ENCODE measurements at regions not wholly inside any gene's neighbourhood (a gene's known extent, or its start where the extent isn't known, plus 50 kb on each side); places are given as distances from the start of the nearest gene placed in this dataset.
A peak's percentile ranks its signal among the peaks of the same experiment; 100 is the strongest.
"Not testable (repeated sequence)": the region's sequence is repeated elsewhere in the genome, so short reads cannot be mapped to it uniquely, and the experiment has no call there.

DNA sequence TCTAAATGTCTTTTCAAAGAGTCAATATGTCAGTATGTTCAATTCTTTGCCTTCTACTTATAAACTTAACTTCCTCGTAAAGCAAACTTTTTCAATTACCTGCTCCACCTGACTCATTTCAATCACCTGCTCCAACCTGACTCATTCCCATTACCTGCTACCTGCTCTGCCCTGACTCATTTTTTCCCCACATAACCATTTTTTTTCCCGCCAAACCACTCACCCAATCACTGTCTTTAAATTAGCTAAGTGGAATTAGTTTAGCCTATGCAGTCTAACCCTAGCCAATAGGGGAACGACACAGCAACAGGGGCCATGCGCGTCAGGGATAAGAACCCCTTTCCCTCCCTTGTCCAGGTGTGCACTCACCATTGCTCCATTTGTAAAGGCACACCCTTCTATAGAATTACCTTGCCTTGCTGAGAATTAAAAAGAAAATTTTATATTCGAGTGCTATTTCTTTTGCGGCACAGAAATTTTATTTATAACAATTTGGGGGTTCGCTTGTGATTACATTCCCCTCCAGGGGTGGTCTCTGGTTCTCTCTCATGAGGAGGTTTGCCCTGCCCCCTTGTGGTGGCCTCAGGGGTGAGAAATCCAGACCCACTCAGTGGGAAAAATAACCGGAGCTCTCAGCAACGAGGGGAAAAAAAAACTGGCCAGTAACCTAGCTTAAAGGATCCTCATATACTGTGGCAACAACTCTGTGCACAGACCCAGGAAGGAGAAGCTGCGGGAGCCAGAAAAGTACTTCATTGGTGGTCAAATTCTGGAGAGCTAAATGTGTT lies 193.1 kb downstream of the ZNF486 start:
- Mint-ChIP-seq H3K4me1 (peaks cover 0 to 3% (median 0%) of the 10 kb centered on the region in 3 donors), H3K27me3 (no peaks in the 10 kb centered on the region), H3K27ac (peak overlapping the region in 1 of 6 donors; percentile 4), H3K36me3 (peaks cover 0 to 7% of the 10 kb centered on the region in 2 donors), H3K9me3 (peaks cover 12 to 35% (median 21%) of the 10 kb centered on the region in 7 donors), H3K4me3 (no peak overlapping the region)
- ATAC-seq (ENCODE audit: low read depth in 2 of 2) (no peak), DNase-seq (no peak)

DNA sequence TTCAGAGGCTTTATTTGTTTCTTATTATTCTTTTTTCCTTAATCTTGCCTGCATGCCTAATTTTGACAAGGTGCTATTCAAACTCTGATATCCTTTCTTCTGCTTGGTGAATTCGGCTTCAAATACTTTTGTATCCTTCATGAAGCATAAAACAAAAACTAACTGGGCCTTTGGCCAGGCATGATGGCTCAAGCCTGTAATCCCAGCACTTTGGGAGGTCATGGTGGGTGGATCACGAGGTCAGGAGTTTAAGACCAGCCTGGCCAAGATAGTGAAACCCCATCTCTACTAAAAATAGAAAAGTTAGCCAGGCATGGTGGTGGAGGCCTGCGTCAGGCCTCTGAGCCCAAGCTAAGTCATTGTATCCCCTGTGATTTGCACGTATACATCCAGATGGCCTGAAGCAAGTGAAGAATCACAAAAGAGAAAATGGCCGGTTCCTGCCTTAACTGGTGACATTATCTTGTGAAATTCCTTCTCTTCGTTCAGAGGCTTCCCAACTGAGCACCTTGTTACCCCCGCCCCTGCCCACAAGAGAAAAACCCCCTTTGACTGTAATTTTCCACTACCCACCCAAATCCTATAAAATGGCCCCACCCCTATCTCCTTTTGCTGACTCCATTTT lies 191.9 kb downstream of the ZNF486 start:
- peaks cover 8 to 30% (median 22%) of the 10 kb centered on the region in 7 donors for H3K9me3 Mint-ChIP-seq
- not testable (repeated sequence) for H3K27ac Mint-ChIP-seq; H3K36me3 Mint-ChIP-seq; H3K4me3 Mint-ChIP-seq; H3K4me1 Mint-ChIP-seq; DNase-seq; H3K27me3 Mint-ChIP-seq; ATAC-seq (ENCODE audit: low read depth in 2 of 2)

DNA sequence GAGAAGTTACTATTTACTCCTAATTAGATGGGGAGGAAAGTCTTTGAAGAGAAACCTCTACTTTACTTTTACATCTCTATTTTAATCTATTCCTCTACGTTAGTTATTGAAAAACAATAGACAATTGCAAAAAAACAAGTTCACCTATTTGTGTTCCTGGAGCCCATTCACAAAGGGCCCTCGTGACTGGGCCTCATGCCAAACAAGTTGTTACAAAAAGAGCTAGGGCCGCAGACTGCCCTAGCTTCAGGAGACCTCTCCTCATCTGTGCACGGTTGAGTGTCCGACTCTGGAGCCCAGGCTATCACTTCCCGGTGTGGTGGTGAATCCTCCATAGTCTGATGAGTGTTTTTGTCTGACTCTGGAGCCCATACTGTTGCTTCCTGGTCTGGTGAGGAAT lies 190.9 kb downstream of the ZNF486 start:
- no peak for ATAC-seq (ENCODE audit: low read depth in 2 of 2)
- Mint-ChIP-seq H3K36me3 (peaks cover 4 to 7% of the 10 kb centered on the region in 2 donors), H3K9me3 (peaks cover 8 to 30% (median 22%) of the 10 kb centered on the region in 7 donors), H3K4me3 (no peak overlapping the region), H3K27ac (no peak overlapping the region), H3K4me1 (peaks cover 0 to 3% (median 0%) of the 10 kb centered on the region in 3 donors), H3K27me3 (no peaks in the 10 kb centered on the region)
- DNase-seq: no peak

DNA sequence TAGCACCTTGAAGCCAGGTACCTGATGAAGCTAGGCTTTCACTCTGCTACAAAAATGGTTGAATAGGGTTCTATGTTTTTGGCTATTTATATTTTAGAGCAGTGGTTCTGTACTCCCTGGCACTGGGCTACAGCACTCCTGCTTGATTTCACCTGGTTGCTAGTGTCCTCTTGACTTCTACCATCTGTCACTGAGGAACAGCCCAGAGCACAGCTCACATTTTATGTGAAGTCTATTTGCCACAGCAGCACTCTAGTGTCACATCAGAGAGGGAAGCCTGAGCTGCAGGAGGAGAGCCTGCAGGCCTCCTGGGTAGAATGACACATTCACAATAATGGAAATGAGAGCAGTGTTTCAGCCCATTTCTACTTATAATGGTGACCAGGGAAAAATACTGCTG lies 184.2 kb downstream of the ZNF486 start:
- H3K36me3 Mint-ChIP-seq: peaks cover 2 to 4% of the 10 kb centered on the region in 2 donors

DNA sequence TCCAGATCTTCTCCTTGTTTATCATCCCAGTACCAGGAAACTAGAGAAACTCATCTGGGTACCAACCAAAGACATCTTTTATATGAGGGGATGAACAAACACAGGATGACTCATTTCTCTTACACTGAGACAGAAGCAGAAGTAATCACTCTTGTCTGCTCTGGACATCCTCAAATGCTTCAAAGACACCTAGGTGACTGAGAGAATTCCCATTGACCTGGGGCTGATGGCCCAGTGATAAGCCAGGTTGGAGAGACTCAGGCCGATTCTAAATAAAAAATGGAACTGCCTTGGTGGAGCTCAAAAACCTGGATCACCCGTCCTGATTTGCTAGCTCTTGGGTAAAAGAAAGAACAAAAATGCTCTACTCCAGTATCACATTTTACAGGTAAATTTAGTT lies 182.2 kb downstream of the ZNF486 start:
- DNase-seq (no peak), ATAC-seq (ENCODE audit: low read depth in 2 of 2) (no peak)
- Mint-ChIP-seq H3K36me3 (no peaks in the 10 kb centered on the region), H3K27ac (no peak overlapping the region), H3K4me3 (no peak overlapping the region), H3K27me3 (no peaks in the 10 kb centered on the region), H3K4me1 (no peaks in the 10 kb centered on the region), H3K9me3 (peaks cover 0 to 3% (median 0%) of the 10 kb centered on the region in 7 donors)

More for the DNA sequence above, 184.2 kb downstream of the ZNF486 start:
- Mint-ChIP-seq H3K4me1 (no peaks in the 10 kb centered on the region), H3K4me3 (no peak overlapping the region), H3K27me3 (no peaks in the 10 kb centered on the region), H3K9me3 (peaks cover 0 to 18% (median 4%) of the 10 kb centered on the region in 7 donors), H3K27ac (no peak overlapping the region)
- DNase-seq (no peak), ATAC-seq (ENCODE audit: low read depth in 2 of 2) (no peak)

DNA sequence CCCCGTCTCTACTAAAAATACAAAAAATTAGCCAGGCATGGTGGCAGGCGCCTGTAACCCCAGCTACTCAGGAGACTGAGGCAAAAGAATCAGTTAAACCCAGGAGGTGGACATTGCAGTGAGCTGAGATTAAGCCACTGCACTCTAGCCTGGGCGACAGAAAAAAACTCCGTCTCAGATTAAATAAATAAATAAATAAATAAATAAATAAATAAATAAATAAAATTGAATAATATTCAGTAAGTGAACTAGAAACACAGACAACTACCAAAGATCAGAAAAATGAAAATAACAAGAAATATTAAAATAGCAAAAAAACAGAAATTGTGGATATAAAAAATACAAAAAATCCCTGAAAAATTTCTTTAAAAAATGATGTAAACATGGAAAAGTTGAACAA lies 172.4 kb downstream of the ZNF486 start:
- H3K27me3 Mint-ChIP-seq: peaks cover 0 to 3% (median 0%) of the 10 kb centered on the region in 3 donors
- H3K27ac Mint-ChIP-seq: no peak overlapping the region
- ATAC-seq (ENCODE audit: low read depth in 2 of 2): no peak
- H3K4me1 Mint-ChIP-seq: no peaks in the 10 kb centered on the region
- no peak overlapping the region for H3K4me3 Mint-ChIP-seq
- DNase-seq: no peak
- H3K9me3 Mint-ChIP-seq: peaks cover 0 to 9% (median 0%) of the 10 kb centered on the region in 7 donors
- H3K36me3 Mint-ChIP-seq: peaks cover 0 to 5% of the 10 kb centered on the region in 2 donors

DNA sequence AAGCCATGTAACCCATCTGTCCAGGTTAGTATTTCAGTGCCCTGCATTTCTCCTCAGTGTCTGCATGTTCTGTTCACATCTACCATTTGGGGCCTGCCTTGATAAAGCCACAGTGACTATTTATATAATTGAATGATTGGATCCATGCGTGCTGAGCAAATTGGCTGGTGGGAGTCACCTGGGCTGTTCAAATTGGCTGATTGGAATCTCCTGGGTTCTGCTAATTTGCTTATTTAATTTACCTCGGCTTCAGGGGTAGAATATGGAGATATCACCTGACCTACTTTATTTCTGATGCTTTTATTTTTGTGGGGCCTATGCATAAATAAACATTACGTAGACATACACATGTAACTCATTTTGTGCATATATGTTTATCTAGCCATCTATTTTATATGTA lies 167.7 kb downstream of the ZNF486 start:
- DNase-seq (no peak), ATAC-seq (ENCODE audit: low read depth in 2 of 2) (no peak)
- Mint-ChIP-seq H3K4me3 (no peak overlapping the region), H3K27me3 (peaks cover 0 to 3% (median 0%) of the 10 kb centered on the region in 3 donors), H3K9me3 (peaks cover 0 to 13% (median 4%) of the 10 kb centered on the region in 7 donors), H3K36me3 (peaks cover 0 to 5% of the 10 kb centered on the region in 2 donors), H3K4me1 (no peaks in the 10 kb centered on the region), H3K27ac (no peak overlapping the region)

DNA sequence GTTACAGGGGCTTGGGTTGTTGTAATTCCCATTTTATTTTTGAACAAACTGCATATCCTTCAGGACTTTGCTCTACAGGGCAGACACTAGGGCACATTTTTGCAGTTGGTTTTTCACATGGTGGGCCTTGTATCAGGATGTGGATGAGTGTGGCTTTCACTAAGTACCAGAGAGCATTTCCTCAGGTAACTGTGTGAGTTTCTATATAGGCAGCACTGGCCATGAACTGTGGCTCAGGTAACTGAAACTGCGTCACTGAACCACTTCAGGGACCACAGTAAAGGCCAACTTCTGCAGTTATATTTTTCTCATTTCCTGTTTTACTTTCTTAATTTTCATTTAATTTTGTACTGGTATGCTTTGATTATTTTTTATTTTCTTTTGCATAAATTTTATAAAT lies 166.5 kb downstream of the ZNF486 start:
- Mint-ChIP-seq H3K36me3 (peaks cover 0 to 5% of the 10 kb centered on the region in 2 donors), H3K4me1 (no peaks in the 10 kb centered on the region), H3K27me3 (peaks cover 0 to 3% (median 0%) of the 10 kb centered on the region in 3 donors), H3K9me3 (peaks cover 0 to 13% (median 4%) of the 10 kb centered on the region in 7 donors), H3K27ac (no peak overlapping the region), H3K4me3 (no peak overlapping the region)
- no peak for ATAC-seq (ENCODE audit: low read depth in 2 of 2)
- no peak for DNase-seq

DNA sequence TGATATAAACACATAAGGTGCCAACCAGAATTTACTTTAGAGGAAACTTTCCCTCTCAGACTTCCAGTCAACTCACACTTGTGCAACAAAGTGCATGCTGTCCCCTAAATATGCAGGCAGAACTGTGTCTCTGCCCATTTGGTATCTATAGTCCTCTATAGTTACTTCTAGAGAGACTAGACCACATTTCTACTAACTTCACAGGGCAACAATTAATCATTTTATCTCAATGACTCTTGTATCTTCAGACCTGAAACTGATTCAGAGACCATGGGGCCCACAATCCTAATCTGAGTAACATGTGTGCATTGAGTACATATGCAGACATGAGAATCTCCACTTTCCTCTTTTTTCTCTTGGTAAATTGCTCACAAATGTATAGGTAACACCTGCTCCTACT lies 158.1 kb downstream of the ZNF486 start:
- no peak for ATAC-seq (ENCODE audit: low read depth in 2 of 2)

DNA sequence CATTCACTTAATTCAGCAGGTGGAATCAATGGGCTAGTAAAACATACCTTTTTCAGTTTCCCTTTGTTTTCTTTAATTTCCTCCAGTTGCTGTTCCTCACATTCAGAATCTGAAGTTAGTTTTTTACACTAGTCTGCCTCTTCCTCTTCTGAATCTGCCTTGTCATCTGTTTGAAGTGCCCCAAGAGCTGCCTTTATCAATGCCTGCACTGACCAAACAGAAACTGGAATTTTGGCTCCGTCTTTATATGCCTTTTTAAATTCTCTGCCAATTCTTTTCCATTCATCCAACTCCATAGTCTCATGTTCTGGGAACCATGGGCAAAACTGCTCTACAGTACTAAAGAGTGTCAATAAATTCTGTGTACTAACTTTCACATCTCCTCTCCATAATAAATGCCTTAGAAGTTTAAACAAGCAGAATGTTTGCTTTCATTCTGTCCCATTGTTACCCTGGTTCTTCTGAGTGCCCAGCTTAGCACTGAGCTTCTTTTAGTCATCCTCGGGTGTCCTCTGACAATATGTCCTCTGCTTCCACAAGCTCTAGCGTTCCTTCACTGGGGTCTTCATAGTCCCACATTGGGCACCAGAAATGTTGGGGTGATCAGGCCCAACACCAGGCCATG lies 154.2 kb downstream of the ZNF486 start:
- Mint-ChIP-seq H3K27me3 (no peaks in the 10 kb centered on the region), H3K4me1 (no peaks in the 10 kb centered on the region), H3K9me3 (peaks cover 0 to 3% (median 0%) of the 10 kb centered on the region in 7 donors), H3K4me3 (no peak overlapping the region), H3K36me3 (no peaks in the 10 kb centered on the region), H3K27ac (peak overlapping the region in 2 of 6 donors; percentile 33 to 35)
- DNase-seq (no peak), ATAC-seq (ENCODE audit: low read depth in 2 of 2) (no peak)

More for the DNA sequence above, 158.1 kb downstream of the ZNF486 start:
- DNase-seq: no peak
- Mint-ChIP-seq H3K27me3 (no peaks in the 10 kb centered on the region), H3K9me3 (peaks cover 0 to 3% (median 0%) of the 10 kb centered on the region in 7 donors), H3K4me3 (no peak overlapping the region), H3K36me3 (no peaks in the 10 kb centered on the region), H3K27ac (no peak overlapping the region), H3K4me1 (no peaks in the 10 kb centered on the region)

DNA sequence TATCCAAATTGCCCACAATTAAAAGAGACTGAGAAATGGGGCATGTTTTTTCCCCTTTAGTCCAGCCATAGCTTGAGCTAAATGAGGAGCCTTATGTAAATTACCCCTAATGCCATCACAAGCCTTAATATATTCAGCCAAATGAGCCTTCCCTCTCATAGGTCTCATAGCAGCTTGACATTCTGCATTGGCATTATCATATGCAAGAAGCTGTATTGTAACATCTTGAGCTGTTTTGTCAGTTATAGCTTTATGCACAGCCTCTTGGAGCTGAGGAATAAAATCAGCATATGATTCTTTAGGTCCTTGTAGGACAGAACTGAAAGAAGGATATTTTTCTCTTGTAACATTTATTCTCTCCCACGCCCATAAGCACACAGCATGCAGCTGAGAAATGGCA lies 153.2 kb downstream of the ZNF486 start:
- peaks cover 0 to 3% (median 0%) of the 10 kb centered on the region in 7 donors for H3K9me3 Mint-ChIP-seq
- H3K27me3 Mint-ChIP-seq: no peaks in the 10 kb centered on the region
- DNase-seq (no peak), ATAC-seq (ENCODE audit: low read depth in 2 of 2) (no peak)
- no peaks in the 10 kb centered on the region for H3K4me1 Mint-ChIP-seq
- H3K36me3 Mint-ChIP-seq: no peaks in the 10 kb centered on the region
- no peak overlapping the region for H3K27ac Mint-ChIP-seq
- no peak overlapping the region for H3K4me3 Mint-ChIP-seq

DNA sequence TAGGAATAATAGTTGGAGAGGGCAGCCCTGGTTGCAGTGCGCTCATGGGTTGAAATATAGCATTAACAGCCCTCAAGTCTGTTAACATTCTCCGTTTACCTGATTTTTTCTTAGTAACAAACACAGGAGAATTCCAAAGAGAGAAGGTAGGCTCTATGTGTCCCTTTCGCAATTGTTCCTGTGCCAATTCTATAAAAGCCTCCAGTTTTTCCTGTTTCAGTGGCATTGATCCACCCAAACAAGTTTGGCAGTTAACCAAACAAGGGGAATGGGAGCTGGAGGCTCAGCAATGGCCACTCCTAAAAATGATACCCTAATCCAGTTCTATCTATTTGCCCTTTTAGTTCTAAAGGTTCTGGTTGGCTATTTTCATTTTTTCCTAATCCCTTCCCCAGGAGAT lies 151.6 kb downstream of the ZNF486 start:
- Mint-ChIP-seq H3K27ac (no peak overlapping the region), H3K9me3 (peaks cover 0 to 4% (median 0%) of the 10 kb centered on the region in 7 donors), H3K4me1 (no peaks in the 10 kb centered on the region), H3K4me3 (no peak overlapping the region), H3K27me3 (no peaks in the 10 kb centered on the region), H3K36me3 (no peaks in the 10 kb centered on the region)
- DNase-seq (no peak), ATAC-seq (ENCODE audit: low read depth in 2 of 2) (no peak)

DNA sequence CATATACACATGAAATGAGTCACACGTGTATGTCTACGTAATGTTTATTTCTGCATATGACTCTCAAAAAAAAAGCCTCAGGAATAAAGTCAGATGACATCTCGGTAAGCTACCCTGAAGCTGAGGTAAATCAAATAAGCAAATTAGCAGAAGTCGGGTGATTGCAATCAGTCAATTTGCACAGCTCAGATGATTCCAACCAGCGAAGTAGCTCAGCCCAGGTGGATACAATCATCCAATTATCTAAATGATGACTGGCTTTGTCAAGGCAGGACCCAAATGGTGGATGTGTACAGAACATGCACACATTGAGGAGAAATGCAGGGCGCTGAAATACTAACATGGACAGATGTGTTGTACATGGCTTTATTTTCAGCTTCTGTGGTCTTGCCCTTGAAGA lies 148.5 kb downstream of the ZNF486 start:
- no peak for DNase-seq
- H3K9me3 Mint-ChIP-seq: peaks cover 0 to 8% (median 4%) of the 10 kb centered on the region in 7 donors
- H3K27me3 Mint-ChIP-seq: no peaks in the 10 kb centered on the region
- H3K36me3 Mint-ChIP-seq: no peaks in the 10 kb centered on the region
- H3K27ac Mint-ChIP-seq: no peak overlapping the region
- no peak overlapping the region for H3K4me3 Mint-ChIP-seq
- ATAC-seq (ENCODE audit: low read depth in 2 of 2): no peak
- no peaks in the 10 kb centered on the region for H3K4me1 Mint-ChIP-seq

DNA sequence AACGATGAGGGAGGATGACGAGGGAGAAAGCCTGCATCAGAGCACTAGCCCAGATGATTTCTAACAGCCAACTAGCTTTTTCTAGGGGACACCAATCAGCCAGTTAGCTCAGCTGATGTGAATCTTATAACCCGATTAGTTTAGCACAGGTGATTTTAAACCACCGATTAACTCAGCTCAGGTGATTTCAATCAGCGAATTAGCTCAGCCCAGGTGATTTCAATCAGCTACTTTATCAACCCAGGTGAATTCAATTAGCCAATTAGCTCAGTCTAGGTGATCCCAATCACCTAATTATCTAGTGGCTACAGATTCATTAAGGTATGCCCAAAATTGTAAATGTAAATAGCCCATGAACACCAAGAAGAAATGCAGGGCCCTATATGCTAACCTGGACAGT lies 146.9 kb downstream of the ZNF486 start:
- no peak overlapping the region for H3K4me3 Mint-ChIP-seq
- H3K27me3 Mint-ChIP-seq: no peaks in the 10 kb centered on the region
- H3K36me3 Mint-ChIP-seq: no peaks in the 10 kb centered on the region
- DNase-seq (no peak), ATAC-seq (ENCODE audit: low read depth in 2 of 2) (no peak)
- H3K27ac Mint-ChIP-seq: no peak overlapping the region
- H3K4me1 Mint-ChIP-seq: no peaks in the 10 kb centered on the region
- H3K9me3 Mint-ChIP-seq: peaks cover 0 to 14% (median 6%) of the 10 kb centered on the region in 7 donors
